Fibroblast of skin of abdomen (primary cell): ENCODE measurements at regions not wholly inside any gene's neighbourhood (a gene's known extent, or its start where the extent isn't known, plus 50 kb on each side); places are given as distances from the start of the nearest gene placed in this dataset.
"Not testable (repeated sequence)": the region's sequence is repeated elsewhere in the genome, so short reads cannot be mapped to it uniquely, and the experiment has no call there.

Source experiments
- DNase-seq: peaks from one replicate; pipeline ENCODE4 v3.0.0-alpha.2; 2013

DNA sequence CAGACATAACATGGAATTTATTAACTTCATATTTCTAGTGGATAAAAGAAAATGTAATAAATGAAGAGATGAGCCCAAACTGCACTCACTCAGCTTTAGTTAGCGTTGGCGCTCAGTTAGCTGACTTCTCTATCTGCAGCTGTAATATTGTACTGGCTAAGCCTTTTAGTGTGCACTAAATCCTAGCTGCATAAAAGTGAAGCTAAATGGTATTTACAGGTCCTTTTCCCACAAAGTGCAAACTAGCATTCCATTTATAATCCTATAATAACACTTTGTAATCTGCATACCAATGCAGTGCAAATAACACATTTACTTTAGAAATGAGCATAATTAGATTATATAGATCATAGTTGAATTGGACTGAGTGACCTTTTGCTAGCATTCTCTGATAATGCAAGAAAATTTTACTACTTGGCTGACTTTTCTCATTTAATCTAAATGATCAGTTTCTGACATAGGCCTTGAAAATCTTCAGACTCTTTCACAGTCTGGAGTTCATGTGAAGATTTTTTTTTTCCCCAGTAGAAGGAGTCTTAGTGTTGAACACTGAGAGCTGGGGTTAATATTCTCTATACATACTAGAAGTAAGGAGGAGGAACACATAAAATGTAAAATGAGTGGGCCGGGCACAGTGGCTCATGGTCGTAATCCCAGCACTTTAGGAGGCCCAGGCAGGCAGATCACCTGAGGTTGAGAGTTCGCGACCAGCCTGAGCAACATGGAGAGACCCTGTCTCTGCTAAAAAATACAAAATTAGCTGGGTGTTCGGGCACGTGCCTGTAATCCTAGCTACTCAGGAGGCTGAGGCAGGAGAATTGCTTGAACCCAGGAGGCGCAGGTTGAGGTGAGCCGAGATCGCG, 1426.4 kb downstream of the PCDH9 start:
- no peak for DNase-seq

DNA sequence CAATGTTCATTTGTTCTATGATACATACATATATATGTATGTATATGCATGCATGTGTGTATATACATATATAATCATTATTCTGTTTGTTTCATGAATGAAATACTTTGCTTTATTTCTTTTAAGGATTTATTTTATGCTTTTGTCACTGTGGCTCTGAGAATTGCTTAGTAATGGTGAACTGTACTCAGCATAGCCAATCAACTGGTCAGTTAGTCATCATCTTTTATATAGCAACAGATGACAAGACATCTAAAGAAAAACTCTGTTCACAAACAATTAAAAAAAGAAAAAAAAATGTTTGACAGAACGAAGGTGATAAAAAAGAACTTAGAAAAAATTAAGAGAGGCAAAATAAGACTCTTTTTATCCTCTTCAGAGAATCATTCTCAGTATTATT, 1440.3 kb downstream of the PCDH9 start:
- DNase-seq, result peak; percentile 4

DNA sequence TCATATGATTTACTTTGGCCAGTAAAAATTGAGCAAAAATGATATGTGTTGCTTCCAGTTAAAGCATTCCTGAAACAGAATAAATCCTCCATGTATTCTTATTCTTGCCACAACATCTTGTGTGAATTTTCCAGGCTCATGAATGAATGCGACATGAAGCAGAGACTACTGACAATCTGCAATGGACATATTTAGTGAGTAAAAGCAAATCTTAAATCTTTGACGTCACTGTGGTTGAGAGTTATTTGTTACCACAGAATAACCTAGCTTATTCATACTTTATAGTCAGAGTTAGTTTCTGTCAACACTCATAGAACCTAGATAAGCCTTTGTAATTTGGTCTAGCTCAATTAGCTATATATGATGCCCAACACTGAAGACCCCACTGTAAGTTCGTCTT, 1443.1 kb downstream of the PCDH9 start:
- peak; percentile 51 for DNase-seq

DNA sequence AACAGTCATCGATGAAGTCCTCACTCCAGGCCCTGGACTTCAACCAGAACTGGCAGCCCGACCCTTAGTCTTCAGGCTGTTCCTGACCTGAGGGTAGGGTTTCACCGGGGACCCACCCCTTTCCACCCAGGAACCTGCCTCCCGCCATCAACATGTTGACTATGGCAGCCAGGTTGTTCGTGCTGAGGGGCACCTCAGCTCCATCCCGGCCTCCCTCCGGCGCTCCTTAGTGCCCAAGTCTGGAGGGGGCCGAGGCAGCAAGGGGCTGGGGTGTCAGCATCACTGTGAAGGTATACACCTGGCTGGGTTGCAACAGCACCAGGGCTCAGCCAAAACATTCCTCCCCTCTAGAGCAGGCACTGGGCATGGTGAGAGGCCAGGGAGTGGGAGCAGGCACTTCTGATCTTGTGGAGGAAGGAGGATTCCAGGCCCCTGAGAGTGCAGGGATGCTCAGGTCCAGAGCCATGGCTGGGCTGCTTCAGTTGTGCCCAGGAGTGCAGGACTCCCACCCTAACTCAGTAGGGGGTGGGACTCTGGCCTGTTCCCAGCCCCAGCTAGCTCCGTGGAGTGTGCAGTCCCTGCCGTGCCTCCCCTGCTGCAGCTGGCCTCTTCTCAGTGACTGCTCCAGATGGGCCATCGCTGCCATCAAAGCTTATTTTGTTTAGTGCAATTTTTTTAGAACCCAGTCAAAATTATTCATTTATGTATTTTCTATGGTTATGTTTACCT, 1445.9 kb downstream of the PCDH9 start:
- no peak for DNase-seq

DNA sequence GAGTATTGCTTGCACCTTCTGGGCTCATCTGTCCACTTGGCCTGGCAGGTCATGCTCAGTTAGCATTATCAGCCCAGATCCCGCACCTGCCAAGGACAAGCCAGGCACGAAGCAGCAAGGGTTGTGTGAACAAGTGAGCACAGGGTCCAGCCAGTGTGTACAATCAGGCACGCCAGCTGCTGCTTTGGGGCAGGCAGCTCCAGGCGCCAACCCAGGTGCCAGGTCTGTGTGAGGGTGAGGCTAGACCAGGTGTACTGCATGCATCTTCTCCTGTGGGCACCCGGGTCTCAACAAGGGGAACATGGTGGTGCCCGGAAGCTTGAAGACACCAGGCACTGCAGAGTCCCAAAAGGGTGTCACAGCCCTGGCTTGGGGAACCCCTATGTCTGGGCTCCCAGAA, 1446.8 kb downstream of the PCDH9 start:
- DNase-seq, result no peak

DNA sequence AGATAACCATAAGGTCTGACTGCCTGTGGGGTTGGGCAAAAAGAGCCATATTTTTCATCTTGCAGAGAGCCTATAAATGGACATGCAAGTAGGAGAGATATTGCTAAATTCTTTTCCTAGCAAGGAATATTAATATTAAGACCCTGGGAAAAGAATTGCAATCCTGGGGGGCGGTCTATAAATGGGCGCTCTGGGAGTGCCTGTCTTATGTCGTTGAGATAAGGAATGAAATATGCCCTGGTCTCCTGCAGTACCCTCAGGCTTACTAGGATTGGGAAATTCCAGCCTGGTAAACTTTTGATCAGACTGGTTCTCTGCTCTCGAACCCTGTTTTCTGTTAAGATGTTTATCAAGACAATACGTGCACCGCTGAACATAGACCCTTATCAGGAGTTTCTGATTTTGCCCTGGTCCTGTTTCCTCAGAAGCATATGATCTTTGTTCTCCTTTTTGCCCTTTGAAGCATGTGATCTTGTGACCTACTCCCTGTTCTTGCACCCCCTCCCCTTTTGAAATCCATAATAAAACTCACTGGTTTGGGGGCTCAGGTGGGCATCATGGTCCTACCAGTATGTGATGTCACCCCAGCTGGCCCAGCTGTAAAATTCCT, 1458.3 kb downstream of the PCDH9 start:
- DNase-seq, result not testable (repeated sequence)

DNA sequence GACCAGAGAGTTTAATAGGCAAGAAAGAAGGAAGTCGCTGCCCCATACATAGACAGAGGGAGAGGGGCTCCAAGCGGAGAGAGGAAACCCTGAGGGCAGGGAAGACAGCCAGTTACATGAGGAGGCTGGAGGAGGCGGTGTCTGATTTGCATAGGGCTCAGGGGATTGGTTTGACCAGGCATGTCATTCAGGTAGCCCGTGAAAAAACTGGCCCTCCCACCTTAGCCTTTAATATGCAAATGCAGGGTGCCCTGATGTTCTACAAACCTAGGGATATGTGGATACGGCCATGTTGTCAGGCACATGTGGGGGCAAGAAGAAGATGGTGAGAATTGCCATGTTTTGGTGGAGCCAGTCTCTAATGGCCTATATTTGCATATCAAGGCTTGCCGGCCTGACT, 1461.6 kb downstream of the PCDH9 start:
- DNase-seq, result no peak

DNA sequence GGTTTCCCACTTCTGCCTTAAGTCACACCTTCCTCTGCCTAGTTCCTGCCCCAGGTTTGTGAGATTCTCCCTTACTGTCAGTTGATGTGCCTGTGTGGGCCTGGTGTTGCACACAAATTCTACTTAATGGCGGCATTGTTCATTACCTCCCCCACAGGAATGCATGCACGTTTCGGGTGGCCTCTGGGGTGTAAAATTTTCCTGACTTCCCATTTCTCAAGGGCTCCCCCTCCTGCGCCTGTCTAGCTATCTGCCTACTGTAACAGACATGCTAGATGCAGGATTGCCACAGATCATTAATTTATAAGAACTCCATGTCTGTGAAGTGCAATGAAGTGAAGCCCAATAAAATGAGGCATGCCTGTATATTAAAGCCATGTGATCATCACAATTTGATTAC, 1466.3 kb downstream of the PCDH9 start:
- DNase-seq, result no peak

DNA sequence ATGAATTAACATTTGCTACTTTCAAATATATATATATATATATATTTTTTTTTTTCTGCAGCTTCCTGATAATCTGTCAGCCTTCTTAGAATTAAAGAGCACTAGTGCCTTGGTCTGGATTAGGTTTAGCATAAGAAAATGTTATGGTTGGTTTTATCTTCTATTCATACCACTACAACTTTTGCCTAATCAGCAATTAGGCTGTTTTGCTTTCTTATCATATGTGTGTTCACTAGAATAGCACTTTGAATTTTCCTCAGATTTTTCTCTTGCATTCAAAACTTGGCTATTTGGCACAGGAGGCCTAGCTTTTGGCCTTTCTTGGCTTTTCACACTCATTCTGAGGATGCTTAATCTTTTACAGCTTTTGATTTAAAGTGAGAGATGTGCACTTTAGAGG, 1468.1 kb downstream of the PCDH9 start:
- no peak for DNase-seq

DNA sequence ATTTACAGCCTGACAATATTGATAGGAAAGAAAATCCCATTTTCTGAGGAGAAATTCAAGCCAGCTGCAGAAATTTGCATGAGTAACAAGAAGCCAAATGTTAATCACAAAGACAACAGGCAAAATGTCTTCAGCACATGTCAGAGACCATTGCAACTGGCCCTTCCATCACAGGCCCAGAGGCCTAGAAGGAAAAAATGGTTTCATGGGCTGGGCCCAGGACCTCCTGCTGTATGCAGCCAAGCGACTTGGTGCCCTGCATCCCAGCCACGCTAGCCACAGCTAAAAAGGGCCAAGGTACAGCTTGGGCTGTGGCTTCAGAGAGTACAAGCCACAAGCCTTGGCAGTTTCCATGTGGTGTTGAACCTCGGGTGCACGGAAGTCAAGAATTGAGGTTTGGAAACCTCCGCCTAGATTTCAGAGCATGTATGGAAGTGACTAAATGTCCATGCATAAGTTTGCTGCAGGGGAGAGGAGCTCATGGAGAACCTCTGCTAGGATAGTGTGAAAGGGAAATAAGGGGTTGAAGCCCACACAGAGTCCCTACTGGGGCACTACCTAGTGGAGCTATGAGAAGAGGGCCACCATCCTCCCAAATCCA, 1474.0 kb downstream of the PCDH9 start:
- no peak for DNase-seq

DNA sequence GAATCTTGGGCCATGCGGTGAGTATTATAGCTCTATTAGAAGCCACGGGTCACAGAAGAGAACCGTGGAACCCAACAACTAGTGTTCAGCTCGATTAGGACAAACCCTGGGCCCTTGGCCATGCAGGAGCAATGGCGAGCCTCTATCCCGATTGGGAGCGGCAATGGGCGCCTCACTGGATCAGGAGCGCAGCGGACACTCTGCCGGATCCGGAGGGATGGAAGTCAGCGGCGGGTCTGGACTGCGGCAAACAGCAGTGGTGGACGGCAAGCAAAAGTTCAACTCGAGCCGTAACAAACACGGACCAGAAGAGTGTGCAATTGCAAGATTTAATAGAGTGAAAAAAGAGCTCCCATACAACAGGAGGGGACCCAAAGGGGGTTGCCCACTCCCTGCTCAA, 1481.9 kb downstream of the PCDH9 start:
- DNase-seq, result no peak

DNA sequence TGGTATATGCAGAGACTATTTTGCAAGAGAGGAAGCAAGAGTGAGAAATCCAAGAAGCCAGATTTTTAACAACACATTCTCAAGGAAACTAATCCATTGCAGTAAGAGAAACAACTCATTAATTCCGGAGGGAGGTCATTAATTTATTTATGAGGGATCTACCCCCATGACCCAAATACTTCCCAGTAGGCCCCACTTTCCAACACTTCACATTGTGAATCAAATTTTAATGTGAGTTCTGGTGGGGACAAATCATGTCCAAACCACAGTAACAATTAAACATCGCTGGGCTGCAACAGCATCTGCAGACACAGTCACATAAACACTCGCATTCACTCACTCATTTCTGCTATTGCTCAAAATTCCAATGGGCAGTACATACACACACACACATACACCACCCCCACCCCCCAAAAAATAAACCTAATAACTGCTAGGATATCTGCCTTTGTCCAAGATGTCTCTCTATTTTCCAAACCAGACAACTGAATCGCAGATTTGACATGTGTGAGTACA, 1483.7 kb downstream of the PCDH9 start:
- DNase-seq, result no peak

DNA sequence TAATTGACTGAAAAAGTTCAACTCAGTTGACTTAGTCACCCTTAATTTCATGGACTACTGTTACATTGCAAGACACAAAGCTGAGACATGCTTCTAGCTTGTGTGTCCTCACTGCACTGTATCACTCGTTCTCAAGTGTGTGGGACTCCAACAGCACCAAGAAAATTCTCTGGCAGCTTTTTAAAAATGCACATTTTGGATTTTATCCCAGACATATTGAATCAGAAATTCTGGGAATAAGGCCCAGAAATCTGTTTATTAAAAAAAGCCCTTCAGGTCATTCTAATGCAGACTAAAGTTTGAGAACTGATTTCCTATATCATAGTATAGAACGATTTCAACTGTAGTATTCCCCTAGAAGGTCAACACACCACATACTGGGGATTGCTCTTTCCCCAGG, 1485.3 kb downstream of the PCDH9 start:
- DNase-seq, result peak; percentile 83

DNA sequence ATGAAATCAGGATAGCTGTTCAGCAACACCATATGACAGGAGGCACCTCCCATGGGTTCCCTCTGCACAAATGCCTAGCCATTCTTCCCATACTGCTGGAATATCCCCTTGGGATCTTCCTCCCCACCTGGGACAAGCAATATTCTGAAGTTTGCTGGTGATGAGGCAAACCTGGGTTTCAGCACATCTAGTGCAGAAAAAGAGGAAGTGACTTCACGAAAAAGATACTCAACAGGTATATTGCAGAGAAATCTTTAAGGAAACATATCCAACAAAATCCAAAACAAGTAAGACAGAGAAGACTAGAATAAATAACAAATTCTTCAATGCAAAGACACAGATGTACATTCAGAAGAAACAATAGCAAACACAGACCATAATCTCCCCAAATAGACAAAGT, 1497.0 kb downstream of the PCDH9 start:
- no peak for DNase-seq

DNA sequence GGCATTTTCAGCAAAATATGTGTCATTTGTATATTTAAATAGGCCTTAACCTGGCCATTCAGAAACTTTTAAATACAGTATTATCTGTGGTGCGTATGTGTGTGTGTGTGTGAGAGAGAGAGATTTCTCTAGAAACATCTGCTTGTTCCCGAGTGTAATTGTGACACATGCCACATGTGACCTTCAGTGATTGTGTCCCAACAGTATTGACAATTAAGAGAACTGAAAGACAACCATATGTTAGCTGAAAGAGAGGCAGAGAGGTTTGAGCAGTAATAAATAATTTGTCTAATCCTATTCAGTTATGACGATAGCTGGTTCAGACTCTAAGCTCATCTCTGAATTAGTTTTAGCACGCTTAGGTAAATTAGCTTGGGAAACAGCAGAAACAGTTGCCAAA, 1503.1 kb downstream of the PCDH9 start:
- DNase-seq, result no peak

DNA sequence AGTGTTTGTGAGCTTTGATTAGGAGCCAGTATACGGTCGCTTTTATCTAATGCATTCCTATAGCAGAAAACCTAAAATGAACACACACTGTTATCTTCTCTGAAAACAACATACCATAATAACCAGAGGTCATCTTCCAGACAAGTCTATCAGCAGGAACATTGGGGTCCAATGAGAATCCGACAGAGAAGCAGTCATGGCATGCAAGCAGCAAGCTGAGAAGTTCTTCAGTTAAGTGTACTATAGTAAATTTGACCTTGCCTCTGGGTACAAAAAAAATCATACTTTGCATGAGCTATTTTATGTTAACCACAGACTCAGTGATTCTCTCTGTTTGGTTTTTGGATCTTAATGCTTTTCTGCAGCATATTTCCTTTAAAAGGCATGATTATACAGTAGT, 1505.1 kb downstream of the PCDH9 start:
- DNase-seq, result peak; percentile 36

DNA sequence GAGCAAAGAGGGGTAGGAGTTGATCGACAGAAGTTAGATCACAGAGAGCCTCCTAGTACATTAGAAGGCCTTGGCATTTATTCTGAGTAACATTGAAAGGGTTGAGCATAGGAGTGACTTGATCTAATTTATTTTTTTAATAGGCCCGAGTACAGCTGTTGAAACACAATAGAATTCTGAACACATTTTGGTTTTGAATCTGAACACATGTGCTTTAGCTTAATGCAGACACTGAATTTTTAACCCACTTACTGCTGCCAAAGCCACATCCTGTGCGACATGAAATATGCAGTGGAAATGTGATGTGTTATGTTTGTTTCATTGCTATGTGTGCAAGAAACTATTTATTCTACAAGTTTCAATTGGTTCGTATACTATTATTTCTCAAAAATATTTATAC, 1505.9 kb downstream of the PCDH9 start:
- peak; percentile 89 for DNase-seq

DNA sequence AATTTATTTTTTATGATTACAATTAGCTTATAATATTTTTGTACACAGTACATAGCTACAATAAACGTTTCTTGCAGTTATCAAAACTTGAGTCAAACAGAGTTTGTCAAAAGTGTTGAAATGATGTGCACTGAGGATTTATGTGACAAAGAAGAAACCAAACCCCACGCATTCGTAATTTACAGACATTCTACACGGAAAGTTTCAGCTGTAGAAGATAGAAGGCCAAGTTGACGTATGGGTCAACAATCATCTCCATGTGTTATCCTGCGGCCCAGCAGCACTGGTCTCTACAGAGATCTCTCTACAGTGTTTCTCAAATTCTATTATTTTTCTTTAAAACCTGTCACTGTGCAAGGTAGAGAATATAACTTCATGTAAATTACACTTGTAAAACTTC, 1507.6 kb downstream of the PCDH9 start:
- DNase-seq, result no peak

DNA sequence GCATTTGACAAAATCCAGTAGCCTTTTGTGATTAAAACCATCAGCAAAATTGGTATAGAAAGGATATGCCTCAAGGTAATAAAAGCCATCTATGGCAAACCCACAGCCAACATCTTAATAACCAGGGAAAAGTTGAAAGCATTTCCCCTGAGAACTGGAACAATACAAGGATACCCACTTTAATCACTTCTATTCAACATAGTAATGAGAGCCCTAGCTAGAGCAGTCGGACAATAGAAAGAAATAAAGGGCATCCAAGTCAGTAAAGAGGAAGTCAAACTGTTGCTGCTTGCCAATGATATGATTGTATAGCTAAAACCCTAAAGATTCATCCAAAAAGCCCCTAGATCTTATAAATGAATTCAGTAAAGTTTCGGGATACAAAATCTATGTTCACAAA, 1510.3 kb downstream of the PCDH9 start:
- no peak for DNase-seq

DNA sequence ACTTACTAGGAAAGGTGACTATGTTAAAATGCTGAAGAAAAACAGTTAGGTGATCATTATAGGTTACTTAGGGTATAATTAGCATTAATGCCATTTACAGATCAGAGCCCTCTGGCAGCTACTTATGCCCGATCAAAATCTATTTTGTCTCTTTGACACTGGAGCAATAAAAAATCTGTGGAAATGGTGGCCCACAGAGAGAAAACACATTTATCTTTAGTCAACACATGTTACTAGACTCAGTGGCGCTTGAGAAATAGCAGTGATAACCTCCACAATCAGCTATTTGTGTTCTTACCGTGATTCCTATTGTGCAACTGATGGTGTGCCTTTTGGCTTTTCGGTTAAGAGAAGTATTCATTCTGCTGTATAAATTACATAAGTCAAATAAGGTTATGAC, 1519.6 kb downstream of the PCDH9 start:
- DNase-seq, result no peak

DNA sequence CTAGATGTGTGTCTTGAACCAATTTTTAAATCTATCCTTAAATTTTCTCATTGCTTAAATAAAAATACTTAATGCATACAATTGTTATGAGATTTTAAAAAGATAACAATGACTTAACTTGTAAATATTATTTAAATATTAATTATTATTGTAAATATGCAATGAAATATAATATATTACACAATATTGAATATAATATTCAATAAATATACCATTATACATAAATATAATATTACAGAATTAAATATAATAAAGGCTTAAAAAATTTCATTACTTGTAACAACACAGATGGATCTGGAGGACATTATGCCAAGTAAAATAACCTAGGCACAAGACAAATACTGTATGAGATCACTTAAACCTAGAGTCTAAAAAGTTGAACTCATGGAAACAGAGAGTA, 1532.3 kb downstream of the PCDH9 start:
- no peak for DNase-seq

DNA sequence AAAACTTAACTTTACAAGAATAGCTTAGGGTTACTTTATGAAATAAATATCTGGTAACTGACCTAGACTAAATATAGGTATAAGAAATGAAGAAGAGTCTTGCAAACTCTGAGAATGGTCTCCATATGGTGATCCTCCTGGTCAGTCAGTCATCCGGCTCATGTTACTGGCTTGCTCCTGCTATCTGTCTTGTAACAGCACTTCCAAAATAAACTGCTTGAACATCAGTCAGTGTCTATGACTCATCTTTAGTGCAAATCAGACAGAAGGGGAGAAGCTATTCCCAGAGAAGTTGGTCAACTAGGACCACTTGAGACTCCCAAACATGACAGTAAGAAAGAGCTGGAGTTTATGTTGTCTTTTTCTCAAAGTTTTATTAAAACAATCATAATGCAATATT, 1550.9 kb downstream of the PCDH9 start:
- peak; percentile 57 for DNase-seq

DNA sequence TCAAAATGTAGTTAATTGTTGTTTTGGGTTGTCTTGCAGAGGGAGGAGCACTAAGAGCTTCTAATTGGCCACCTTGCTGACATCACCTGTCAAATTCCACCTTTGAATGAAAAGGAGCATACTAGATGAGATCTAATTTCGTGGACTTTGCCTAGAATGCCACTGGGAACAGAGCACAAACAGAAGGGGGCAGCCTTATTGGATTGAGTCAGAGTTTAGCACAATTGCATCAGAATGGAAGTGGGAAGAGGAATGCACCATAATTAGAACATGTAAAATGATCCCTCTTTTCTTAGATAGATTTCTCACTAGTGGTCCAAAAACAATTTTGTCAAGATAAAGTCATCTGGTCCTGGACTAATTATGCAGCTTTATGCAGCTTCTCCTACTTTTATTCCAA, 1552.2 kb downstream of the PCDH9 start:
- peak; percentile 53 for DNase-seq
